ENCODE measurements at regions not wholly inside any gene's neighbourhood (a gene's known extent, or its start where the extent isn't known, plus 50 kb on each side); places are given as distances from the start of the nearest gene placed in this dataset.

GRCh38 chr12:84772281-84772680 is 140.3 kb downstream of the SLC6A15 start:
- Mint-ChIP-seq H3K36me3 (no peaks in the 10 kb centered on the region), H3K9me3 (peaks cover 0 to 5% (median 0%) of the 10 kb centered on the region in 9 donors), H3K4me1 (no peaks in the 10 kb centered on the region), H3K27me3 (peaks cover 0 to 1% (median 0%) of the 10 kb centered on the region in 5 donors), H3K27ac (no peak overlapping the region), H3K4me3 (no peak overlapping the region)
- POLR2A ChIA-PET: no interaction called here
- ATAC-seq: no peak
- no peak for DNase-seq

- Mint-ChIP-seq H3K27me3 (peaks cover 0 to 1% (median 0%) of the 10 kb centered on the region in 5 donors), H3K9me3 (peaks cover 0 to 9% (median 0%) of the 10 kb centered on the region in 9 donors), H3K4me3 (no peak overlapping the region), H3K4me1 (no peaks in the 10 kb centered on the region), H3K27ac (no peak overlapping the region), H3K36me3 (no peaks in the 10 kb centered on the region)
- POLR2A ChIA-PET: no interaction called here
- ATAC-seq (no peak), DNase-seq (no peak)
Observed at GRCh38 chr12:84767079-84767478, 145.5 kb downstream of the SLC6A15 start.

- Mint-ChIP-seq H3K4me3 (no peak overlapping the region), H3K27ac (no peak overlapping the region), H3K9me3 (peaks cover 0 to 9% (median 0%) of the 10 kb centered on the region in 9 donors), H3K4me1 (no peaks in the 10 kb centered on the region), H3K27me3 (peaks cover 0 to 1% (median 0%) of the 10 kb centered on the region in 5 donors), H3K36me3 (no peaks in the 10 kb centered on the region)
- DNase-seq: no peak
- POLR2A ChIA-PET: no interaction called here
- no peak for ATAC-seq
Observed at GRCh38 chr12:84766375-84766774, 146.2 kb downstream of the SLC6A15 start.

- POLR2A ChIA-PET: no interaction called here
- H3K27me3 Mint-ChIP-seq: peaks cover 0 to 1% (median 0%) of the 10 kb centered on the region in 5 donors
- no peaks in the 10 kb centered on the region for H3K4me1 Mint-ChIP-seq
- no peak overlapping the region for H3K27ac Mint-ChIP-seq
- ATAC-seq (no peak), DNase-seq (no peak)
- H3K9me3 Mint-ChIP-seq: peaks cover 0 to 9% (median 0%) of the 10 kb centered on the region in 9 donors
- no peak overlapping the region for H3K4me3 Mint-ChIP-seq
- H3K36me3 Mint-ChIP-seq: no peaks in the 10 kb centered on the region
Observed at GRCh38 chr12:84764001-84764400, 148.6 kb downstream of the SLC6A15 start.

GRCh38 chr12:84763107-84763506 is 149.5 kb downstream of the SLC6A15 start:
- no peak for ATAC-seq
- POLR2A ChIA-PET: no interaction called here
- Mint-ChIP-seq H3K4me3 (no peak overlapping the region), H3K27ac (no peak overlapping the region), H3K36me3 (no peaks in the 10 kb centered on the region), H3K9me3 (peaks cover 0 to 9% (median 0%) of the 10 kb centered on the region in 9 donors), H3K27me3 (peaks cover 0 to 1% (median 0%) of the 10 kb centered on the region in 5 donors), H3K4me1 (no peaks in the 10 kb centered on the region)
- DNase-seq: no peak

- no peaks in the 10 kb centered on the region for H3K36me3 Mint-ChIP-seq
- DNase-seq: no peak
- H3K4me3 Mint-ChIP-seq: no peak overlapping the region
- peaks cover 0 to 1% (median 0%) of the 10 kb centered on the region in 5 donors for H3K27me3 Mint-ChIP-seq
- H3K27ac Mint-ChIP-seq: no peak overlapping the region
- no peak for ATAC-seq
- H3K9me3 Mint-ChIP-seq: peaks cover 0 to 2% (median 0%) of the 10 kb centered on the region in 9 donors
- no peaks in the 10 kb centered on the region for H3K4me1 Mint-ChIP-seq
- POLR2A ChIA-PET: no interaction called here
Observed at GRCh38 chr12:84760091-84760865, 152.3 kb downstream of the SLC6A15 start.

GRCh38 chr12:84757978-84758377 is 154.6 kb downstream of the SLC6A15 start:
- Mint-ChIP-seq H3K27ac (no peak overlapping the region), H3K9me3 (no peaks in the 10 kb centered on the region), H3K4me3 (no peak overlapping the region), H3K4me1 (no peaks in the 10 kb centered on the region), H3K27me3 (no peaks in the 10 kb centered on the region), H3K36me3 (no peaks in the 10 kb centered on the region)
- DNase-seq (no peak), ATAC-seq (no peak)
- POLR2A ChIA-PET: no interaction called here

GRCh38 chr12:84756961-84757360 is 155.6 kb downstream of the SLC6A15 start:
- DNase-seq: no peak
- no peaks in the 10 kb centered on the region for H3K4me1 Mint-ChIP-seq
- H3K4me3 Mint-ChIP-seq: no peak overlapping the region
- POLR2A ChIA-PET: no interaction called here
- ATAC-seq: no peak
- no peak overlapping the region for H3K27ac Mint-ChIP-seq
- H3K27me3 Mint-ChIP-seq: no peaks in the 10 kb centered on the region
- H3K9me3 Mint-ChIP-seq: no peaks in the 10 kb centered on the region
- H3K36me3 Mint-ChIP-seq: no peaks in the 10 kb centered on the region

- POLR2A ChIA-PET: no interaction called here
- ATAC-seq (no peak), DNase-seq (no peak)
- Mint-ChIP-seq H3K4me1 (no peaks in the 10 kb centered on the region), H3K36me3 (no peaks in the 10 kb centered on the region), H3K4me3 (no peak overlapping the region), H3K27ac (no peak overlapping the region), H3K9me3 (peaks cover 0 to 6% (median 0%) of the 10 kb centered on the region in 9 donors), H3K27me3 (no peaks in the 10 kb centered on the region)
Observed at GRCh38 chr12:84745127-84745526, 167.5 kb downstream of the SLC6A15 start.

GRCh38 chr12:84741692-84742091 is 170.9 kb downstream of the SLC6A15 start:
- Mint-ChIP-seq H3K4me3 (no peak overlapping the region), H3K27me3 (no peaks in the 10 kb centered on the region), H3K9me3 (peaks cover 0 to 2% (median 0%) of the 10 kb centered on the region in 9 donors), H3K36me3 (no peaks in the 10 kb centered on the region), H3K27ac (no peak overlapping the region), H3K4me1 (no peaks in the 10 kb centered on the region)
- POLR2A ChIA-PET: no interaction called here
- ATAC-seq (no peak), DNase-seq (no peak)

- H3K36me3 Mint-ChIP-seq: no peaks in the 10 kb centered on the region
- ATAC-seq (no peak), DNase-seq (no peak)
- no peak overlapping the region for H3K4me3 Mint-ChIP-seq
- no peak overlapping the region for H3K27ac Mint-ChIP-seq
- POLR2A ChIA-PET: no interaction called here
- no peaks in the 10 kb centered on the region for H3K4me1 Mint-ChIP-seq
- no peaks in the 10 kb centered on the region for H3K27me3 Mint-ChIP-seq
- peaks cover 0 to 3% (median 0%) of the 10 kb centered on the region in 9 donors for H3K9me3 Mint-ChIP-seq
Observed at GRCh38 chr12:84741031-84741430, 171.6 kb downstream of the SLC6A15 start.

- no peak overlapping the region for H3K4me3 Mint-ChIP-seq
- no peak overlapping the region for H3K27ac Mint-ChIP-seq
- DNase-seq (no peak), ATAC-seq (no peak)
- no peaks in the 10 kb centered on the region for H3K27me3 Mint-ChIP-seq
- POLR2A ChIA-PET: no interaction called here
- H3K36me3 Mint-ChIP-seq: no peaks in the 10 kb centered on the region
- no peaks in the 10 kb centered on the region for H3K4me1 Mint-ChIP-seq
- peaks cover 0 to 3% (median 0%) of the 10 kb centered on the region in 9 donors for H3K9me3 Mint-ChIP-seq
Observed at GRCh38 chr12:84740602-84741001, 172.0 kb downstream of the SLC6A15 start.

- POLR2A ChIA-PET: no interaction called here
- no peak for ATAC-seq
Observed at GRCh38 chr12:84738481-84738972, 174.1 kb downstream of the SLC6A15 start.

More at GRCh38 chr12:84738481-84738972, 174.1 kb downstream of the SLC6A15 start:
- peaks cover 0 to 5% (median 0%) of the 10 kb centered on the region in 9 donors for H3K9me3 Mint-ChIP-seq
- DNase-seq: no peak
- no peaks in the 10 kb centered on the region for H3K36me3 Mint-ChIP-seq
- H3K27me3 Mint-ChIP-seq: no peaks in the 10 kb centered on the region
- no peak overlapping the region for H3K27ac Mint-ChIP-seq
- no peaks in the 10 kb centered on the region for H3K4me1 Mint-ChIP-seq
- H3K4me3 Mint-ChIP-seq: no peak overlapping the region
